AG04450 (cell line): ENCODE measurements at regions not wholly inside any gene's neighbourhood (a gene's known extent, or its start where the extent isn't known, plus 50 kb on each side); places are given as distances from the start of the nearest gene placed in this dataset.

Source experiments
- CTCF ChIA-PET: fragments of 300-600, 350-600 bp; formaldehyde crosslinking; extraction: SDS; loops from one replicate; lab custom pipeline; 2022; ENCODE audit warnings: antibody characterized with exemption, inconsistent platforms; lab: Charles Lee
- POLR2A ChIA-PET: fragments of 350-600 bp; formaldehyde crosslinking; extraction: SDS; loops from one replicate; lab custom pipeline; 2021; ENCODE audit warnings: antibody characterized with exemption, inconsistent platforms; lab: Yijun Ruan, JAX
- DNase-seq: peaks from one replicate; pipeline ENCODE4 v3.0.0-alpha.2; 2011; ENCODE audit warnings: low read depth, low spot score
- H3K27ac ChIP-seq: one replicate; pipeline ENCODE4 v1.5.1; 2012; ENCODE audit warnings: low read depth, low read length, control low read depth
- H3K27me3 ChIP-seq: one replicate; pipeline ENCODE4 v1.6.0; 2012; ENCODE audit warnings: low read length; ENCODE audit not compliant: control insufficient read depth, insufficient read depth
- H3K4me3 ChIP-seq: 2 replicates; pipeline ENCODE4 v1.5.1; 2011; ENCODE audit warnings: mild to moderate bottlenecking, low read depth, low read length, control low read depth
- H3K9me3 ChIP-seq: 2 replicates; pipeline ENCODE4 v1.5.1; 2012; ENCODE audit warnings: low read length; ENCODE audit not compliant: control insufficient read depth, insufficient read depth
- TF ChIP-seq, protein P1 (sequence below): IDR thresholded peaks from 2 replicates; pipeline ENCODE4 v1.5.1; 2011; ENCODE audit warnings: low read depth, low read length, control low read depth, inconsistent platforms

DNA sequence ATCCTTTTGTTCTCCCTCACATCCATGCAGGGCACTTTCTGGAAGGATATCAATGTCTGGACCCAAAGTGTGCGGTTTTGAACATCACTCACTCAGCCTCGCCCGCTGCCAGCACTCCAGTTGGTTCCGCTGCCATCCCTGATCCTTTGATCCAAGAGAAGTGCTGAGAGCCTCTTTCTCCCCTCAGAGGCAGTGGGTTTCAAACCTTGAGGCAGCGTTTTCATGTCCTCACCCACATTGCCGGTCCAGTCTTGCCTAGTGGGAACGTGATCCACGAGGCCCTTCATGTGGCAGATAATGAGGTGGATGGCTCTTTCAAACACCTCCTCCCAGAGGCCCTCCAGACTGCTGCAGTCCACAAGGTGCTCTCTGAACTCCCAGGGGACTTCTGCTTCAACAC, 122.2 kb downstream of the ACTL8 start:
- CTCF ChIA-PET = no interaction called here
- H3K27ac ChIP-seq = no peak overlapping the region
- TF ChIP-seq, protein P1, sequence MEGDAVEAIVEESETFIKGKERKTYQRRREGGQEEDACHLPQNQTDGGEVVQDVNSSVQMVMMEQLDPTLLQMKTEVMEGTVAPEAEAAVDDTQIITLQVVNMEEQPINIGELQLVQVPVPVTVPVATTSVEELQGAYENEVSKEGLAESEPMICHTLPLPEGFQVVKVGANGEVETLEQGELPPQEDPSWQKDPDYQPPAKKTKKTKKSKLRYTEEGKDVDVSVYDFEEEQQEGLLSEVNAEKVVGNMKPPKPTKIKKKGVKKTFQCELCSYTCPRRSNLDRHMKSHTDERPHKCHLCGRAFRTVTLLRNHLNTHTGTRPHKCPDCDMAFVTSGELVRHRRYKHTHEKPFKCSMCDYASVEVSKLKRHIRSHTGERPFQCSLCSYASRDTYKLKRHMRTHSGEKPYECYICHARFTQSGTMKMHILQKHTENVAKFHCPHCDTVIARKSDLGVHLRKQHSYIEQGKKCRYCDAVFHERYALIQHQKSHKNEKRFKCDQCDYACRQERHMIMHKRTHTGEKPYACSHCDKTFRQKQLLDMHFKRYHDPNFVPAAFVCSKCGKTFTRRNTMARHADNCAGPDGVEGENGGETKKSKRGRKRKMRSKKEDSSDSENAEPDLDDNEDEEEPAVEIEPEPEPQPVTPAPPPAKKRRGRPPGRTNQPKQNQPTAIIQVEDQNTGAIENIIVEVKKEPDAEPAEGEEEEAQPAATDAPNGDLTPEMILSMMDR = no peak
- no peaks in the 10 kb centered on the region for H3K27me3 ChIP-seq
- no peak for DNase-seq
- H3K4me3 ChIP-seq = no peak overlapping the region
- H3K9me3 ChIP-seq = no peaks in the 10 kb centered on the region; the same call in 1 of the 2 replicates
- POLR2A ChIA-PET = no interaction called here

DNA sequence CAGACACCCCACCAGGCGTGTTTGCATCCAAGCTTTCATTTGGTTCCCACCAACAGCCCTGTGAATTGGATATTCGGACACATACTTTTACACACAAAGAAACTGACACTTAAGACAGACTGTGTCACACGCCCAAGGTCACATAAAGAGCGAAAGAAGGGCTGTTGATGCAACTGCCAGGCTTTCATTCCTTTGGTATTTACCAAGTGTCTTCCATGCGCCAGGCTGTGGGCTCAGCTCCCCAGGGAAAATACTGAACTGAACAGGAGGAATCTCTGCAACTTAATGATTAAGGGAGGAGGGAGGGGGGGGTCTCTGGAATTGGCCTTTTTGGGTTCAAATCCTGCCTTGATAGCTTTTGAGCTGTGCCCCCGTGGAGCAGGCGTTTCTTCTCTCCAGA, 122.8 kb downstream of the ACTL8 start:
- TF ChIP-seq, protein P1 = no peak
- CTCF ChIA-PET = no interaction called here
- POLR2A ChIA-PET = no interaction called here
- H3K4me3 ChIP-seq = no peak overlapping the region
- no peak for DNase-seq
- H3K27me3 ChIP-seq = no peaks in the 10 kb centered on the region
- peak overlapping the region; percentile 2 for H3K27ac ChIP-seq
- no peaks in the 10 kb centered on the region; the same call in 1 of the 2 replicates for H3K9me3 ChIP-seq

DNA sequence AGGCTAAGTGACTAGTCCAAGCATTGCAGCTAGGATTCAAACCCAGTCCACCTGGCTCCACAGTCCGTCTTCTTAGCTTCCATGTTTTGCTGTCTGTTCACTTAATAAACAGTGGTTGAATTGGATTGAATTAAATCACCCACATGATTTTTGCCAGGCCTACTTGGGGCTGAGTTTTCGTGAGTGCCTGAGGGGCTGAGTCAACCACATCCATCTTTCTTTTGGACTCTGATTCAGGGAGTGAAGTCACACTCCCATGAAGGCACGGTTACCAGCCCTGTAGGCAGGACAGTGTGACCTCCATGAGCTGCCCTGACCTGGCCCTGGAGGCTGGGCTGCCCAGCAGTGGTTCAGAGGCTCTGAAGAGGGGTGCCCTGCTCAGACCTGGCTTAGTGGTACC, 123.7 kb downstream of the ACTL8 start:
- no peaks in the 10 kb centered on the region for H3K9me3 ChIP-seq
- ChIA-PET CTCF (no interaction called here), POLR2A (interaction anchor here (1.2 kb wide), 1 partner anchor 21 kb away, joined by 4 read pairs; no protein-coding TSS in a partner anchor)
- H3K27ac ChIP-seq = peak overlapping the region; percentile 81
- H3K4me3 ChIP-seq = no peak overlapping the region
- DNase-seq = peak; percentile 63
- TF ChIP-seq, protein P1 = no peak
- no peaks in the 10 kb centered on the region for H3K27me3 ChIP-seq

DNA sequence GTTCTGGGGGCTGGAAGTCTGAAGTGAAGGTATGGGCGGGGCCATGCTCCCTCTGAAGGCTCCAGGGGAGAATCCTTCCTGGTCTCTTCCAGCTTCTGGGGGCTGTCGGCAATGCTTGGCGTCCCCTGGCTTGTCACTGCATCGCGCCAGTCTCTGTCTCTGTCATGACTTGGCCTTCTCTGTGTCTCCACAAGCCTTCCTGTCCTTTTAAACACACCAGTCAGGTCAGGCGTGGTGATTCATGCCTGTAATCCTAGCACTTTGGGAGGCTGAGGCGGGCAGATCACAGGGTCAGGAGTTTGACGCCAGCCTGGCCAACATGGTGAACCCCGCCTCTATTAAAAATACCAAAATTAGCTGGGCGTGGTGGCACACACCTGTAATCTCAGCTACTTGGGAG, 125.3 kb downstream of the ACTL8 start:
- no peak for DNase-seq
- H3K27ac ChIP-seq = no peak overlapping the region
- POLR2A ChIA-PET = no interaction called here
- H3K4me3 ChIP-seq = no peak overlapping the region
- no peaks in the 10 kb centered on the region for H3K27me3 ChIP-seq
- H3K9me3 ChIP-seq = no peaks in the 10 kb centered on the region
- CTCF ChIA-PET = no interaction called here
- TF ChIP-seq, protein P1 = no peak

DNA sequence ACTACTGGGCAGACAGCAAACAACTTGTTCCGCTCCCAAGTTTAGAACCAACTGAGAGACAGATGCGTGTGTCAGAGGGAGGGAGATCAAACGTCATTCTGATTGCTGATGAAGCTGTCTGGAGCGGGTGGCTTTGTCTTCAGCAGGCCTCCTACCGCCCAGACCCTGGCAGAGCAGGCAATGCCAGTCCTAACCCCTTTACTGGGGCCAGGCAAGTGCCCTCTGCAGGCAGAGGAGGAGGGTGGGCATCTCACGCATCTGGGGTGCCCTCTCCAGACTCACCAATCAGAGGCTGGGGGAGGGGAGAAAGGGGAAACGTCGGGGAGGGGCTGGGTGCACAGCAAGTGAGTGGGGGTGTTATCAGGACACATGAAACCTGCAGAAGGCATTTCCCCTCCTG, 126.6 kb downstream of the ACTL8 start:
- H3K4me3 ChIP-seq = no peak overlapping the region
- CTCF ChIA-PET = interaction anchor here (0.7 kb wide), 1 partner anchor 609 kb away, joined by 3 read pairs; no protein-coding TSS in a partner anchor
- H3K9me3 ChIP-seq = 0 out of 2 replicates have a peak, but pooled peaks cover 2% of the 10 kb centered on the region
- no peaks in the 10 kb centered on the region for H3K27me3 ChIP-seq
- H3K27ac ChIP-seq = no peak overlapping the region
- TF ChIP-seq, protein P1 = no peak
- POLR2A ChIA-PET = interaction anchor here (0.9 kb wide), 1 partner anchor 15 kb away, joined by 4 read pairs; no protein-coding TSS in a partner anchor
- DNase-seq = no peak
